Left renal pelvis (tissue), 4 donors: ENCODE measurements at regions not wholly inside any gene's neighbourhood (a gene's known extent, or its start where the extent isn't known, plus 50 kb on each side); places are given as distances from the start of the nearest gene placed in this dataset.

Experiments
- DNase-seq, 4 donors: peaks; one replicate each; pipeline ENCODE4 v3.0.0-alpha.2; 2013; ENCODE audit warnings: low read depth in 4 of 4, low spot score in 3 of 4

- DNase-seq: no peak
Measured at GRCh38 chr3:178419071-178419470, 117.2 kb upstream of the KCNMB2 start.

GRCh38 chr3:178420033-178420432 lies 116.2 kb upstream of the KCNMB2 start:
- DNase-seq: no peak

GRCh38 chr3:178421069-178421468 lies 115.2 kb upstream of the KCNMB2 start:
- DNase-seq: no peak

GRCh38 chr3:178422406-178422805 lies 113.8 kb upstream of the KCNMB2 start:
- DNase-seq: no peak

DNA sequence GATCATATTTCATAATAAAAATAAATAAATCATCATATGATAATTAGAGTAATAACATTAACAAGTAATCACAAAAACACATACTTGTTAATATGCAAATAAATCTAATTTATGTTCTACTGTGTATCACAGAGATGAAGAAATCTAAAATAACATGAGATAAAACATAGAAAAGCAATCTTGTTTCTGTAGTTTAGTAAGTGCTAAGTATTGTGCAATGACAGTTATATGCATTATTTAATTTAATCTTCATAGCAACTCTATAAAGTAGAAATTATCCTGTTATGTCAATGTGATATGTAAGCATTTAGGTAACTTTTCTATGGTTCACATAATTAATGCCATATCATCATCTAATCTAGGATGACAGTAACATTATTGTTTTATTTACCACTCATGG lies 108.2 kb upstream of the KCNMB2 start:
- no peak for DNase-seq

GRCh38 chr3:178434206-178434805 lies 101.9 kb upstream of the KCNMB2 start:
- no peak for DNase-seq

DNA sequence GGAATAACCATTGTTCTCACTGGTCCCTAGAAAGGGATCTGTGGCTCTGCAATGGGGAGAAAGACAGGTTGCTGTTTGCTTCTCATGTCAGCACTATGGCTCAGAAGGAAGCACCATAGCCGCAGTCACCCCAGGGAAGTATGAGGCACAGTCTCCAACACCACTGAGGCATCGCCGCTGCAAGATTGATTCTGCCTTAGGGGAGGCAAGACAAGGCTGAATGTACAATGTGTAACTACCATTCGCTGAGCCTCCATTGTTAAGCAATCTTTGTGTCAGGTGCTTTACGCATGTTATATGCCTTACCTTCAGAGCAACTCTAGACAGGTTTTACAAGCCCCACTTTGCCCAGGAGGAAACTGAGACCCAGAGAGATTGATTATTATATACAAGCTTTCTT lies 100.7 kb upstream of the KCNMB2 start:
- DNase-seq: no peak

DNA sequence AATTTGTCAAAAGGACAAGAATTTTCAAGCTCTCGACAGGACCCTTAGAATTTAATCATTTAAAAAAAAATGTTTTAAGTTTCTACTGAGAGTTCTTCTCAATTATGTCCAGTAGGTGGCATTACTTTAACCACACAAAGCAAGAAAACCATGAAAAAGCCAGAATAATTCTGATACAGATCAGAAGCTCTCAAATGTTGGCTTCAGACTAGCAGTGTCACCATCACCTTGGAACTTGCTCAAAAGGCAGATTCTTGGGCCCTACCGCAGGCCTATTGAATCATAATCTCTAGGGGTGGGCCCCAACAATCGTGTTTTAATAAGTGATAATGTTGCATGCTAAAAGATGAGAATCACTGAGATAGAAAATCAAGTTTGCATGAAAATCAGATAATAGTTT lies 99.5 kb upstream of the KCNMB2 start:
- DNase-seq: no peak

DNA sequence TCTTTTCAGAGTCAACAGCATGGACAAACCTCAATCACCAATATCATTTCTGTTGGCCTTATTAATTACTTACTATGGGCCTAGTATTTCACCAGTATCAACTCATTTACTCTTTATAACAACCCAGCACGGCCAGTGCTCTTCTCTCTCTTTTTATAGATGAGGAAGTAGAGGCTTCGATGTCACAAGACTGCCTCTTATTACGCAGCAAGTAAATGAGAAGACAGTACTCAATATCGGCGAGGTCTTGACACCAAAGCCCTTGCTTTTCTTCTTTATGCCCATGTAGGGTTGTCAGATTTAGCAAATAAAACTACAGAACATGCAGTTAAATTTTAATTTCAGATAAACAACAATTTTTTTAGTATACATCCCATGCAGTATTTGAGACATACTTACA lies 99.0 kb upstream of the KCNMB2 start:
- no peak for DNase-seq

GRCh38 chr3:178439504-178439903 lies 96.7 kb upstream of the KCNMB2 start:
- DNase-seq: no peak

- no peak for DNase-seq
Measured at GRCh38 chr3:178440043-178440442, 96.2 kb upstream of the KCNMB2 start.

GRCh38 chr3:178443634-178444033 lies 92.6 kb upstream of the KCNMB2 start:
- no peak for DNase-seq

- DNase-seq: no peak
Measured at GRCh38 chr3:178445139-178445538, 91.1 kb upstream of the KCNMB2 start.

DNA sequence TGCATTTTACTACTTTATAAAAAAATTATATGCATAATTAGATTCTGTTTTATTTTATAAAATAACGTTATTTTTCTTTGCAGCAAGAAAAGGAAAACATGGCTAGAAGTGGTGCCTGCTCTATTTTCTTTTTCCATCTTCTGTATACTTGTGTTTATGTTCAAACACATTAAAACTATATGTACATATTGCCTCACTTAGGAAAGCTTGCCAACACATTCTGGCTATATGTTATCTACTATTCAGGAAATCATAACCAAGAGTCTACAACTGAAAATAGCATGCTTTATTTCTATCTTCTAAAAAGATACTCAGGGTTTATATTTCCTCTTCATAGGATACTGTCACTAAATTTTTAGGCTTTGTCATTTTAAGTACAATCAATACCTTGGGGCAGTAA lies 90.2 kb upstream of the KCNMB2 start:
- DNase-seq: no peak

DNA sequence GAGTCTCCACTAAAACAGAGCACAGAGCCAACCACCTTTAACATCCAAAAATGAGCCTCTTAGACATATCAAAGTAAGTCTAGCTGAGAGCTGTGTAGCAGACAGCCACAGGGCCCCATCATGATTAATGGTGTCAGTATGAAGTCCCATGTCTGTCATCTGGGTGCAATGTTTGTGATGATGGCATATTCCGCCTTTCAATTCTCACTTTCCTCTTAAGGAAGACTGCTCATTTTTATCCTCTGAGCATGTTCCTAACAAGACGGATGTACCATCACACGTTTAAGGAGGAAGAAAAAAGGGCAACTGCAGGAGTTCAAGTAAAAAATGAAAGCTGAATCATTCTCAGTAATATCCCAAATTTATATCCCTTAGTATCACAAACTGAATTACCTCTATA lies 85.8 kb upstream of the KCNMB2 start:
- DNase-seq: no peak

GRCh38 chr3:178451799-178452198 lies 84.4 kb upstream of the KCNMB2 start:
- DNase-seq: no peak

- DNase-seq: no peak
Measured at GRCh38 chr3:178454726-178455125, 81.5 kb upstream of the KCNMB2 start.

DNA sequence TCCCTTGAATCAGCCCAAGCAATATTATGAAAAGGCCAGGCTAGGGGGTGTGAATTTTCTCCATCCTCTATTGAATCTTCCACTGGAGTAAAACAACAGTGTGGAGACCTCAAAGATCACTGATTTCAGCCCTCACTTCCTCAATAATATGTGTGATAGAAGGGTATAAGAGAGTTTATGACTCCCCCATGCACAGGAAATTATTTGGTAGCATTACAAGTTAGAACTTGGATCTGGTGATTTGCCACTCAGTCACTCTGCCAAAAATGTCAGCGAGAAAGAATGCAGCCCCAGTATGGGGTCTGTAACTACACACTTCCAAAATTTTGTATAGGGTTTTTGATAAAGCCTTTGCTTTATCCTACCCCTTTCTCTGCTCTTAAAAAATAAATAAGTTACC lies 81.0 kb upstream of the KCNMB2 start:
- no peak for DNase-seq

- no peak for DNase-seq
Measured at GRCh38 chr3:178455946-178456345, 80.3 kb upstream of the KCNMB2 start.

GRCh38 chr3:178456621-178457285 lies 79.5 kb upstream of the KCNMB2 start:
- no peak for DNase-seq

- no peak for DNase-seq
Measured at GRCh38 chr3:178457511-178457910, 78.7 kb upstream of the KCNMB2 start.

GRCh38 chr3:178458313-178459037 lies 77.8 kb upstream of the KCNMB2 start:
- no peak for DNase-seq
